PC-3 (cell line): ENCODE measurements at regions not wholly inside any gene's neighbourhood (a gene's known extent, or its start where the extent isn't known, plus 50 kb on each side); places are given as distances from the start of the nearest gene placed in this dataset.

Source experiments
- ATAC-seq: fragments of 200-7000 bp; cut with Tn5 transposase; 2 replicates; pipeline ENCODE4 v1.9.1; 2020; ENCODE audit warnings: mild to moderate bottlenecking, moderate library complexity
- BruUV-seq: library from RNA; stranded (reverse); fragments of 400-500 nt; replicated peaks from 2 replicates; lab custom pipeline; 2021; lab: Mats Ljungman, UMichigan
- CTCF ChIA-PET: fragments of 300-600 bp; sonication (Branson Sonifier 250); formaldehyde crosslinking; loops from one replicate; lab custom pipeline; 2022; ENCODE audit warnings: antibody characterized with exemption; lab: Charles Lee
- POLR2A ChIA-PET: fragments of 300-600 bp; sonication (Branson Sonifier 250); formaldehyde crosslinking; loops from one replicate; lab custom pipeline; 2022; ENCODE audit warnings: antibody characterized with exemption; ENCODE audit not compliant: unreplicated experiment; lab: Charles Lee
- DNase-seq: peaks from one replicate; pipeline ENCODE4 v3.0.0-alpha.2; 2015
- H2AFZ ChIP-seq: fragments of 300-600 bp; sonication (generic); 2 replicates; pipeline ENCODE4 v1.6.0; 2016; ENCODE audit warnings: antibody characterized with exemption, low read length
- H3F3A ChIP-seq: fragments of 300-600 bp; sonication (generic); one replicate; pipeline ENCODE4 v1.6.0; 2017; ENCODE audit warnings: antibody characterized with exemption, low read length, control low read depth, mild to moderate bottlenecking; ENCODE audit not compliant: unreplicated experiment
- H3K27ac ChIP-seq: fragments of 300-600 bp; sonication (generic); 2 replicates; pipeline ENCODE4 v1.5.1; 2016; ENCODE audit warnings: mild to moderate bottlenecking, low read length
- H3K27me3 ChIP-seq: fragments of 300-600 bp; sonication (generic); 2 replicates; pipeline ENCODE4 v1.6.1; 2016; ENCODE audit warnings: low read length, mixed read lengths
- H3K36me3 ChIP-seq: fragments of 300-600 bp; sonication (generic); 2 replicates; pipeline ENCODE4 v1.6.1; 2016; ENCODE audit warnings: low read depth, mixed run types, low read length, mixed read lengths
- H3K4me1 ChIP-seq: fragments of 300-600 bp; sonication (generic); 2 replicates; pipeline ENCODE4 v1.5.1; 2016; ENCODE audit warnings: low read length; ENCODE audit not compliant: insufficient read depth
- H3K4me2 ChIP-seq: fragments of 300-600 bp; sonication (generic); 2 replicates; pipeline ENCODE4 v1.6.0; 2016; ENCODE audit warnings: low read length
- H3K4me3 ChIP-seq: fragments of 300-600 bp; sonication (generic); 2 replicates; pipeline ENCODE4 v1.5.1; 2016; ENCODE audit warnings: mild to moderate bottlenecking, low read length, mixed read lengths
- H3K79me2 ChIP-seq: fragments of 300-600 bp; sonication (generic); 2 replicates; pipeline ENCODE4 v1.6.1; 2017; ENCODE audit warnings: low read length, mixed read lengths
- H3K9ac ChIP-seq: fragments of 300-600 bp; sonication (generic); 2 replicates; pipeline ENCODE4 v1.6.0; 2016; ENCODE audit warnings: mild to moderate bottlenecking, low read length
- H3K9me2 ChIP-seq: fragments of 300-600 bp; sonication (generic); replicated peaks from 2 replicates; pipeline ENCODE4 v1.6.1; 2016; ENCODE audit warnings: mixed run types, low read length, mixed read lengths
- H3K9me3 ChIP-seq: fragments of 300-600 bp; sonication (generic); 2 replicates; pipeline ENCODE4 v1.6.1; 2016; ENCODE audit warnings: low read length, mixed read lengths
- H4K20me1 ChIP-seq: fragments of 300-600 bp; sonication (generic); 2 replicates; pipeline ENCODE4 v1.6.1; 2016; ENCODE audit warnings: low read length, mixed read lengths
- EZH2 ChIP-seq: fragments of 300-600 bp; sonication (generic); IDR thresholded peaks from one replicate; pipeline ENCODE4 v1.6.1; 2017; ENCODE audit warnings: antibody characterized with exemption, mild to moderate bottlenecking, low read length; ENCODE audit not compliant: unreplicated experiment
- EZH2phosphoT487 ChIP-seq: fragments of 300-600 bp; sonication (generic); IDR thresholded peaks from 2 replicates; pipeline ENCODE4 v1.6.1; 2018; ENCODE audit warnings: mild to moderate bottlenecking, antibody characterized with exemption, low read length, borderline replicate concordance
- intact Hi-C: fragments of 100-400 bp; cut with micrococcal nuclease; formaldehyde crosslinking; loops from 2 replicates; pipeline ENCODE4 v1.9.0; 2023
- TF ChIP-seq, protein P1 (sequence below): fragments of 300-600 bp; sonication (generic); conservative IDR thresholded peaks from 2 replicates; pipeline ENCODE4 v1.5.1; 2017; ENCODE audit warnings: antibody characterized with exemption, low read depth, mild to moderate bottlenecking, low read length

DNA sequence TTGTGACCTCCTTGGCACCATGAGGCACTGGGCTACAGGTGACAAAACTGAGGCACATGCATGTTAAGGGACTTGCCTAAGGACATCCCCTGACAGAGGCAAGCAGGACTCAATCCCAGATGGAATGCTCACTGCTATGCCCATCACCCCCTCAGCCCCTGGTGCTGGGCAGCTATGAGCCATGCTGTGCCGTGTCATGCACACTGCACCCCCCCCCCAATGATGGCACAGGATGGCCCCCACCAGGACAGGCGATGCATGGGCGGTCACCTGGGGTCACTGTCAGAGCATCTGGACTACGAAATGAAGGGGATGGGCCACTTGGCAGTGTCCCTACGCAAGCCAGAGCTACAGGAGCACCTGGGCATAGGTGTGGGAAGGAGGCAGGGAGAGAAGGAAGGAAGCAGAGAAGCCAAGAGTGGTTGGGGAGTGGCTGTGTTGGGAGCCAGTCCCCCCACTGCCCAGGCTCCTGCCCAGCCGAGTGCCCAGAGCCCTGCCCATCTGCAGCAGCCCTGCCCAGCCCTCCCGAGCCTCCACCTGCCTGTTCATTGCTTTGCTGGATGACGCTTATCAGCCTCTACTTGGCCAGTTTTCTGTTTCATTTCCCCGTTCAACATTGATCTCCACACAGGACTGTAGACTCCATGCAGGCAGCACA lies 84.9 kb upstream of the DIO3 start:
- peak; percentile 17 for ATAC-seq
- Histone ChIP-seq H3K9me2 (no peaks in the 10 kb centered on the region), H3K27ac (peak overlapping the region; percentile 99), H3K4me1 (peaks cover 65% of the 10 kb centered on the region), H3K4me3 (peak overlapping the region; percentile 72), H3K27me3 (no peaks in the 10 kb centered on the region), H3K9me3 (no peaks in the 10 kb centered on the region), H3K36me3 (no peaks in the 10 kb centered on the region), H4K20me1 (no peaks in the 10 kb centered on the region), H3K4me2 (peak overlapping the region; percentile 96), H3K79me2 (peaks cover 45% of the 10 kb centered on the region), H3K9ac (peak overlapping the region; percentile 88), H2AFZ (peak overlapping the region; percentile 42), H3F3A (peaks cover 15% of the 10 kb centered on the region)
- intact Hi-C loops = loop anchor here (5.0 kb wide), 1 partner anchor 404 kb away; no protein-coding TSS in a partner anchor
- ChIA-PET POLR2A (interaction anchor here (0.5 to 0.6 kb wide), 2 partner anchors 188 to 1158 kb away, joined by 3 to 4 read pairs; no protein-coding TSS in a partner anchor), CTCF (interaction anchor here (0.7 kb wide), 1 partner anchor 69 kb away, joined by 5 read pairs; no protein-coding TSS in a partner anchor)
- TSS peak; percentile 68 for BruUV-seq
- TF ChIP-seq EZH2 (no peak), EZH2phosphoT487 (no peak)
- TF ChIP-seq, protein P1, sequence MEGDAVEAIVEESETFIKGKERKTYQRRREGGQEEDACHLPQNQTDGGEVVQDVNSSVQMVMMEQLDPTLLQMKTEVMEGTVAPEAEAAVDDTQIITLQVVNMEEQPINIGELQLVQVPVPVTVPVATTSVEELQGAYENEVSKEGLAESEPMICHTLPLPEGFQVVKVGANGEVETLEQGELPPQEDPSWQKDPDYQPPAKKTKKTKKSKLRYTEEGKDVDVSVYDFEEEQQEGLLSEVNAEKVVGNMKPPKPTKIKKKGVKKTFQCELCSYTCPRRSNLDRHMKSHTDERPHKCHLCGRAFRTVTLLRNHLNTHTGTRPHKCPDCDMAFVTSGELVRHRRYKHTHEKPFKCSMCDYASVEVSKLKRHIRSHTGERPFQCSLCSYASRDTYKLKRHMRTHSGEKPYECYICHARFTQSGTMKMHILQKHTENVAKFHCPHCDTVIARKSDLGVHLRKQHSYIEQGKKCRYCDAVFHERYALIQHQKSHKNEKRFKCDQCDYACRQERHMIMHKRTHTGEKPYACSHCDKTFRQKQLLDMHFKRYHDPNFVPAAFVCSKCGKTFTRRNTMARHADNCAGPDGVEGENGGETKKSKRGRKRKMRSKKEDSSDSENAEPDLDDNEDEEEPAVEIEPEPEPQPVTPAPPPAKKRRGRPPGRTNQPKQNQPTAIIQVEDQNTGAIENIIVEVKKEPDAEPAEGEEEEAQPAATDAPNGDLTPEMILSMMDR = no peak
- peak; percentile 45 for DNase-seq

DNA sequence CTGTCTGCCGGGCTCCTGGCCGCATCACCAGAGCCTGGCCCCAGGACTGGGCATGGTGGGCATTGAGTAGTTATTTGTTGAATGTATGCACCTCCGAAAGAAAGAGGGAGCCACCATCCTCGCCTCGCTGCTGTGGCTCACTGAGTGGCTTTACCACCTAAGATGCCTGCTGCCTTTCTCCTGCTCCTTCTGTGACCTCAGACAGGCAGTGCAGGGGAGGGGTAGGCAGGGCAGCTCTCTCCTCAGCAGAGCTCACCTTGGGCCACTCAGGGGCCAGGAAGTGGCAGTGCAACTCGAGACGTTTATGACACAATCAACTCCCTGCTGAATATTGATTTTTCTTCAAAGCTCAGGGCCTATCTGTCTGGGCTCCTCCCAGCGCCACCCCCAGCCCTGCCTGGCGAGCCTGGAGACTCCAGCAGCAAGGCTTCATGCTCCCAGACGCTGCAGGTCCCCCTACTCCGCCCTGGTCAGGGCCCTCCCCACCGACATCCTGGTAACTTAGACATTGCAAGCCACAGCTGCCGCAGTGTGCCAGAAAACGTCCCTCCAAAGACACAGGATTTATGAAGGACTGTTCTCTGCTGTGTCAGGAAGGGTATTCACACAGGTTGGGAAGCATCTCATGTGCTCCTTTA lies 84.3 kb upstream of the DIO3 start:
- CTCF ChIA-PET = interaction anchor here (0.6 to 0.8 kb wide), 2 partner anchors 23 to 610 kb away, joined by 3 read pairs; no protein-coding TSS in a partner anchor
- H3K9me2 ChIP-seq = no peaks in the 10 kb centered on the region
- H3K9me3 ChIP-seq = no peaks in the 10 kb centered on the region
- H3K4me3 ChIP-seq = peak overlapping the region; percentile 72
- peak; percentile 77 for ATAC-seq
- H2AFZ ChIP-seq = peak overlapping the region; percentile 53
- no TSS peak for BruUV-seq
- H3F3A ChIP-seq = peaks cover 15% of the 10 kb centered on the region
- no peaks in the 10 kb centered on the region for H3K36me3 ChIP-seq
- peaks cover 45% of the 10 kb centered on the region for H3K79me2 ChIP-seq
- H3K9ac ChIP-seq = peak overlapping the region; percentile 88
- peaks cover 72% of the 10 kb centered on the region for H3K4me1 ChIP-seq
- peak overlapping the region; percentile 99 for H3K27ac ChIP-seq
- DNase-seq = peak; percentile 97
- intact Hi-C loops = loop anchor here (1.0 to 5.0 kb wide), 2 partner anchors 201 to 405 kb away; no protein-coding TSS in a partner anchor
- no peaks in the 10 kb centered on the region for H4K20me1 ChIP-seq
- no peaks in the 10 kb centered on the region for H3K27me3 ChIP-seq
- POLR2A ChIA-PET = interaction anchor here (0.5 to 0.7 kb wide), 3 partner anchors 13 to 1159 kb away, joined by 3 to 4 read pairs (median 3); no protein-coding TSS in a partner anchor
- H3K4me2 ChIP-seq = peak overlapping the region; percentile 96
- TF ChIP-seq EZH2phosphoT487 (no peak), EZH2 (no peak)
- TF ChIP-seq, protein P1 = 0 out of 2 replicates have a peak, but pooled peaks have one; percentile 16
